Osteoblast (primary cell): ENCODE measurements at regions not wholly inside any gene's neighbourhood (a gene's known extent, or its start where the extent isn't known, plus 50 kb on each side); places are given as distances from the start of the nearest gene placed in this dataset.
"Not testable (repeated sequence)": the region's sequence is repeated elsewhere in the genome, so short reads cannot be mapped to it uniquely, and the experiment has no call there.

Source experiments
- DNase-seq: peaks from one replicate; pipeline ENCODE4 v3.0.0; 2011; ENCODE audit warnings: low spot score, mixed read lengths; ENCODE audit not compliant: insufficient read length; ENCODE audit errors: missing footprints
- H2AFZ ChIP-seq: 2 replicates; pipeline ENCODE4 v1.6.0; 2011; ENCODE audit warnings: mild to moderate bottlenecking, low read length
- H3K27ac ChIP-seq: 2 replicates; pipeline ENCODE4 v1.5.1; 2011; ENCODE audit warnings: mild to moderate bottlenecking, low read depth, low read length, moderate library complexity
- H3K27me3 ChIP-seq: 2 replicates; pipeline ENCODE4 v1.6.0; 2012; ENCODE audit warnings: mild to moderate bottlenecking, control low read depth, inconsistent platforms, low read length, moderate library complexity; ENCODE audit not compliant: insufficient read depth
- H3K36me3 ChIP-seq: 2 replicates; pipeline ENCODE4 v1.5.1; 2011; ENCODE audit warnings: mild to moderate bottlenecking, low read length, control low read depth, moderate library complexity; ENCODE audit not compliant: insufficient read depth
- H3K4me1 ChIP-seq: 2 replicates; pipeline ENCODE4 v1.5.1; 2011; ENCODE audit warnings: mild to moderate bottlenecking, low read length, control low read depth, moderate library complexity; ENCODE audit not compliant: insufficient read depth
- H3K4me2 ChIP-seq: 2 replicates; pipeline ENCODE4 v1.6.0; 2011; ENCODE audit warnings: mild to moderate bottlenecking, low read length; ENCODE audit not compliant: insufficient read depth
- H3K4me3 ChIP-seq: fragments of 200-600 bp; sonication (generic); 3 replicates; pipeline ENCODE4 v1.5.1; 2012; ENCODE audit warnings: mild to moderate bottlenecking, low read length, inconsistent platforms; ENCODE audit not compliant: insufficient read depth
- H3K79me2 ChIP-seq: 2 replicates; pipeline ENCODE4 v1.6.0; 2012; ENCODE audit warnings: mild to moderate bottlenecking, low read length, control low read depth, inconsistent platforms; ENCODE audit not compliant: insufficient read depth
- H3K9me3 ChIP-seq: 2 replicates; pipeline ENCODE4 v1.5.1; 2011; ENCODE audit warnings: low read depth, low read length, control low read depth
- H4K20me1 ChIP-seq: 2 replicates; pipeline ENCODE4 v1.6.0; 2012; ENCODE audit warnings: mild to moderate bottlenecking, low read length, control low read depth; ENCODE audit not compliant: insufficient read depth
- TF ChIP-seq, protein P1 (sequence below): IDR thresholded peaks from 2 replicates; pipeline ENCODE4 v1.5.1; 2011; ENCODE audit warnings: mild to moderate bottlenecking, low read depth, low read length, moderate library complexity; ENCODE audit errors: extremely low read depth

DNA sequence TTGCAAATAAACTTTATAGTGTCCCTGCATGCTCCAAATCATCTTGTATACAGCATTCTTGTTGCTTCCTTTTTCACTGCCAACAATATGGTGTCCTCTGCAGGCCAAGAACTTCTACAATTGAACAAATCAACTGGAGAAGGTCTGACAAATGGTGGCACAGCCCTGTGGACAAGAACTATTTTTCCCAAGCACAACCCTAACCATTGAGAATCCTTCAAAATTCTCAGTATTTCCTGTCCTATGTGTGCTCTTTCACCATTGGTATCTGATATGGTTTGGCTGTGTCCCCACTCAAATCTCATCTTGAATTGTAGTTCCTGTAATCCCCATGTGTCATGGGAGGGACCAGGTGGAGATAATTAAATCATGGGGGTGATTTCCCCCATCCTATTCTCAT is 865.1 kb upstream of the ACVR2A start:
- no peaks in the 10 kb centered on the region for H3K9me3 ChIP-seq
- no peaks in the 10 kb centered on the region for H3K36me3 ChIP-seq
- no peaks in the 10 kb centered on the region for H3K27me3 ChIP-seq
- H3K4me3 ChIP-seq = no peak overlapping the region
- H4K20me1 ChIP-seq = no peaks in the 10 kb centered on the region
- peak overlapping the region; percentile 34 for H3K27ac ChIP-seq
- TF ChIP-seq, protein P1, sequence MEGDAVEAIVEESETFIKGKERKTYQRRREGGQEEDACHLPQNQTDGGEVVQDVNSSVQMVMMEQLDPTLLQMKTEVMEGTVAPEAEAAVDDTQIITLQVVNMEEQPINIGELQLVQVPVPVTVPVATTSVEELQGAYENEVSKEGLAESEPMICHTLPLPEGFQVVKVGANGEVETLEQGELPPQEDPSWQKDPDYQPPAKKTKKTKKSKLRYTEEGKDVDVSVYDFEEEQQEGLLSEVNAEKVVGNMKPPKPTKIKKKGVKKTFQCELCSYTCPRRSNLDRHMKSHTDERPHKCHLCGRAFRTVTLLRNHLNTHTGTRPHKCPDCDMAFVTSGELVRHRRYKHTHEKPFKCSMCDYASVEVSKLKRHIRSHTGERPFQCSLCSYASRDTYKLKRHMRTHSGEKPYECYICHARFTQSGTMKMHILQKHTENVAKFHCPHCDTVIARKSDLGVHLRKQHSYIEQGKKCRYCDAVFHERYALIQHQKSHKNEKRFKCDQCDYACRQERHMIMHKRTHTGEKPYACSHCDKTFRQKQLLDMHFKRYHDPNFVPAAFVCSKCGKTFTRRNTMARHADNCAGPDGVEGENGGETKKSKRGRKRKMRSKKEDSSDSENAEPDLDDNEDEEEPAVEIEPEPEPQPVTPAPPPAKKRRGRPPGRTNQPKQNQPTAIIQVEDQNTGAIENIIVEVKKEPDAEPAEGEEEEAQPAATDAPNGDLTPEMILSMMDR = no peak
- H3K4me2 ChIP-seq = no peak overlapping the region
- DNase-seq = no peak
- no peak overlapping the region for H2AFZ ChIP-seq
- H3K4me1 ChIP-seq = peaks cover 27% of the 10 kb centered on the region
- H3K79me2 ChIP-seq = no peaks in the 10 kb centered on the region

DNA sequence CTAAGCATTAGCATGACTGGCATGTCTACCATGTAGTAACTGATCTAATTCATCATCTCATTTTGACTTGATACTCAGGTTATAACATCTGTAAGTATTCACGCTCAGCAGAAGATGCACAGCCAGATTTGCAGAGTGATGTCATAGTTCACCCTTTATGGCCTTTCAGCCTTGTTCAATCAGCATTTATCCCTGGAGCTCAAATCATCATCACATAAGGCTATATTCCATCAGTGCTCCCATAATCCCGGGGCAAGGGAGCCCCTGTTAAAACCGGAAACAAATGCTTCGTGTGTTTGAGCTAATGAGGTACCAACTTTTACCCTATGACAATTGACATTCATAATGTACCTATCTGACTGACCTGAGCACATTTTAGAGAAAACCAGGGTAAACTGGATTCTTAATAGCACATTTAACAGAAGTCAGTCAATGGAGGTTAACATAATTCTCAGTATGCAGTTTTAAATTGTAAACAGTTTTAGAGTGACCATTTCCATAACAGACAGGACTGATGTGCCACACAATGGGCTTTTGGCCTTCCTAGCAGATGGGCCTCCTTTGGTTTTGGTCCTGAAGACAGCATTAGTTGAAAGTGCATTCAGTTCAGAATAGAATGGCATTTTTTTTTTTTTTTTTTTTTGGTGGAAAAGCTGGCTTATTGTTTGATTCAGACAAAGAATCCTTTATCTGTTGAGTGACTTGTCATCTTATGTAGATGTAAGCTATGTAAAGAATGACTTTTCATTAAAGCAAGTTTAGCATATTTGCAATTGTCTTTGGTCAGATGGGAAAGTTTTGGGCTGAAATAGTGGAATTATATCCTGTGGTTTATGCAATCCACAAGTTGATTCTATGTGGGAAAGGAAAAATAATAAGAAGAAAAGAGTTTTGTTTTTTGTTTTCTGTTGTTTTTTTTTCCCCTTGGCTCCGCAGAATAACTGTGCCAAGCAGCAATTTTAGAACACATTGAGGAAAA is 866.0 kb upstream of the ACVR2A start:
- DNase-seq = no peak
- peak overlapping the region; percentile 37 for H2AFZ ChIP-seq
- no peaks in the 10 kb centered on the region for H3K27me3 ChIP-seq
- H3K36me3 ChIP-seq = no peaks in the 10 kb centered on the region
- H3K9me3 ChIP-seq = no peaks in the 10 kb centered on the region
- H3K4me2 ChIP-seq = no peak overlapping the region
- no peak overlapping the region for H3K4me3 ChIP-seq
- H3K27ac ChIP-seq = peak overlapping the region; percentile 34
- H3K79me2 ChIP-seq = no peaks in the 10 kb centered on the region
- no peaks in the 10 kb centered on the region for H4K20me1 ChIP-seq
- TF ChIP-seq, protein P1 = no peak
- H3K4me1 ChIP-seq = peaks cover 21% of the 10 kb centered on the region

DNA sequence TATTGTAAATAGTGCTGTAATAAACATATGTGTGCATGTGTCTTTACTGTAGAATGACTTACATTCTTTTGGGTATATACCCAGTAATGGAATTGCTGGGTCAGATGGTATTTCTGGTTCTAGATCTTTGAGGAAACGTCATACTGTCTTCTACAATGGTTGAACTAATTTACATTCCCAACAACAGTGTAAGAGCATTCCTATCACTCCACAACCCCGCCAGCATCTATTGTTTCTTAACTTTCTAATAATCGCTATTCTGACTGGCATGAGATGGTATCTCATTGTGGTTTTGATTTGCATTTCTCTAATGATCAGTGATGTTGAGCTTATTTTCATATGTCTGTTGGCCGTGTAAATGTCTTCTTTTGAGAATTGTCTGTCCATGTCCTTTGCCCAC is 873.8 kb upstream of the ACVR2A start:
- H3K4me1 ChIP-seq, H3K36me3 ChIP-seq, H3K27ac ChIP-seq: not testable (repeated sequence)

DNA sequence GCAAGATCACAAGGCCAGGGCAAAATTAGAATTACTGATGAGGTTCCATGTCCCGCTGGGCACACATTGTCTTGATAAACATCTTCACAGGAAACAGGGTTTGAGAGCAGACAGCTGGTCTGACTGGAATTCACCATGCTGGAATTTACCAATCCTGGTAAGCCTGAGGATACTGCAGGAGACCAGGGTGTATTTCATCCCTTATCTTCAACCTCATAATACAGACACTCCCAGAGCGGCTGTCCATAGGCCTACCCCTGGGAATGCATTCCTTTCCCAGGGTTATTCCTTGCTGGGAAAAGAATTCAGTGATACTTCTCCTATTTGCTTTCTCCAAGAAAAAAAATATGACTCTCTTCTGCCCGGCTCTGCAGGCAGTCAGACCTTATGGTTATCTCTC is 875.1 kb upstream of the ACVR2A start:
- H3K9me3 ChIP-seq, H3K4me3 ChIP-seq, H3K36me3 ChIP-seq, H3K27ac ChIP-seq, H3K4me1 ChIP-seq, H3K4me2 ChIP-seq, H3K27me3 ChIP-seq, DNase-seq, H4K20me1 ChIP-seq, H2AFZ ChIP-seq, H3K79me2 ChIP-seq: not testable (repeated sequence)

More for the DNA sequence above, 873.8 kb upstream of the ACVR2A start:
- DNase-seq, H3K4me2 ChIP-seq, H3K9me3 ChIP-seq, H3K4me3 ChIP-seq, H3K79me2 ChIP-seq, H2AFZ ChIP-seq, H4K20me1 ChIP-seq, H3K27me3 ChIP-seq: not testable (repeated sequence)

DNA sequence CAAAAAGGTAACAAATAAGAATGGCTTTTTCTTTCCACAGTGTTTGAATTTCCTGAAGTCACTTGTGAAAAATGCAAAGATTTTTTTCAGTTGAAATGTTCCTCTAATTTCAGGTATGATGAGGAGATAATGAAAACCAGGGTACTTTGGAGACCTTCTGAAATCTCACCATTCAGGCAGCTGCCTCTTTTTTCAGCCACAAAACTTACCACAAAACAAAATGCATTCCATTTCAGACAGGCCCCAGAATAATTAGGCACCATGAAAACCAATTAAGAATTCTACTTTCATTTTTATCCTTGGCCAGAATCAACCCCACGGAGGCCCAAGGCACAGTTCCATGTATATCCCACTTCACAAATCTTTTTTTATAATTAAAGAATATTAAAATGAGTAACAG is 880.3 kb upstream of the ACVR2A start:
- Histone ChIP-seq H3K4me3 (no peak overlapping the region), H3K36me3 (no peaks in the 10 kb centered on the region), H4K20me1 (no peaks in the 10 kb centered on the region), H3K9me3 (no peaks in the 10 kb centered on the region), H2AFZ (peak overlapping the region; percentile 28), H3K27me3 (no peaks in the 10 kb centered on the region), H3K79me2 (no peaks in the 10 kb centered on the region), H3K27ac (no peak overlapping the region), H3K4me2 (no peak overlapping the region), H3K4me1 (no peaks in the 10 kb centered on the region)
- DNase-seq = no peak
- TF ChIP-seq, protein P1 = no peak
